GM19043 (cell line): ENCODE measurements at regions not wholly inside any gene's neighbourhood (a gene's known extent, or its start where the extent isn't known, plus 50 kb on each side); places are given as distances from the start of the nearest gene placed in this dataset.

ENCODE experiments used
- ATAC-seq: cut with Tn5 transposase; IDR thresholded peaks from one replicate; pipeline ENCODE4 v1.9.1; 2021; ENCODE audit warnings: low read depth; ENCODE audit not compliant: unreplicated experiment

DNA sequence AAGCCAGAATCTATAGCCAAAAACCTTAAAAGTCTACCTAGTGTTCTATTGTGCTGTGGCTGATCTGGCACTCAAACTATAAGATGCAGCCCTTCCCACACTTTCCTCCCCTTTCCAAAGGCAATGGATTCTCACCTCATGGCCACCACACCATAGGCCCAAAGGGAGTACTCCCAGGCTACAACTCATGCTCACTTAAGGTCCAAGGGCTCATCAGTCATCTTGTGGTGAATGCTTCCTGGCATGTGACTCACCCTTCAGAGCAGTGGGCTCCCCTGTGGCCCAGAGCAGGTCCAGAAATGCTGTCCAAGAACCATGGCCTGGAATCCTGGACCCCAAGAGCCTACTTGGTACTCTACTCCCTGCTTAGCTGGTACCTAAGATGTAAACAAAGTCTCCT is 181.0 kb downstream of the CHRDL1 start:
- no peak for ATAC-seq
